Anterior cingulate cortex (tissue), 58 donors: ENCODE measurements at regions not wholly inside any gene's neighbourhood (a gene's known extent, or its start where the extent isn't known, plus 50 kb on each side); places are given as distances from the start of the nearest gene placed in this dataset.
"Not testable (repeated sequence)": the region's sequence is repeated elsewhere in the genome, so short reads cannot be mapped to it uniquely, and the experiment has no call there.

ENCODE experiments used
- DNase-seq, 58 donors: peaks; one replicate each; lab custom pipeline; 2025; lab: John Stamatoyannopoulos, UW

- no peak for DNase-seq
Observed at GRCh38 chr6:168195712-168196111, 116.7 kb upstream of the FRMD1 start.

GRCh38 chr6:168194732-168195567 is 115.9 kb upstream of the FRMD1 start:
- no peak for DNase-seq

GRCh38 chr6:168193816-168194721 is 115.1 kb upstream of the FRMD1 start:
- DNase-seq, result no peak

- DNase-seq, result no peak
Observed at GRCh38 chr6:168192901-168193815, 114.1 kb upstream of the FRMD1 start.

- no peak for DNase-seq
Observed at GRCh38 chr6:168192195-168192900, 113.3 kb upstream of the FRMD1 start.

GRCh38 chr6:168190646-168191443 is 111.8 kb upstream of the FRMD1 start:
- no peak for DNase-seq

GRCh38 chr6:168190014-168190405 is 111.0 kb upstream of the FRMD1 start:
- DNase-seq, result no peak

GRCh38 chr6:168189200-168190013 is 110.4 kb upstream of the FRMD1 start:
- no peak for DNase-seq

- DNase-seq, result no peak
Observed at GRCh38 chr6:168188369-168189199, 109.6 kb upstream of the FRMD1 start.

- DNase-seq, result no peak
Observed at GRCh38 chr6:168186438-168186837, 107.4 kb upstream of the FRMD1 start.

GRCh38 chr6:168186018-168186417 is 107.0 kb upstream of the FRMD1 start:
- not testable (repeated sequence) for DNase-seq

GRCh38 chr6:168184701-168185100 is 105.7 kb upstream of the FRMD1 start:
- no peak for DNase-seq

GRCh38 chr6:168183613-168183970 is 104.6 kb upstream of the FRMD1 start:
- DNase-seq, result no peak

- no peak for DNase-seq
Observed at GRCh38 chr6:168182908-168183612, 104.0 kb upstream of the FRMD1 start.

GRCh38 chr6:168182366-168182765 is 103.4 kb upstream of the FRMD1 start:
- DNase-seq, result no peak

- DNase-seq, result no peak
Observed at GRCh38 chr6:168181876-168182275, 102.9 kb upstream of the FRMD1 start.

- DNase-seq, result no peak
Observed at GRCh38 chr6:168181316-168181715, 102.3 kb upstream of the FRMD1 start.
